IPS DF 19.7 (cell line): ENCODE measurements at regions not wholly inside any gene's neighbourhood (a gene's known extent, or its start where the extent isn't known, plus 50 kb on each side); places are given as distances from the start of the nearest gene placed in this dataset.

Source experiments
- DNase-seq: peaks from one replicate; pipeline ENCODE4 v3.0.0-alpha.2; 2013; ENCODE audit warnings: low read depth, low spot score

DNA sequence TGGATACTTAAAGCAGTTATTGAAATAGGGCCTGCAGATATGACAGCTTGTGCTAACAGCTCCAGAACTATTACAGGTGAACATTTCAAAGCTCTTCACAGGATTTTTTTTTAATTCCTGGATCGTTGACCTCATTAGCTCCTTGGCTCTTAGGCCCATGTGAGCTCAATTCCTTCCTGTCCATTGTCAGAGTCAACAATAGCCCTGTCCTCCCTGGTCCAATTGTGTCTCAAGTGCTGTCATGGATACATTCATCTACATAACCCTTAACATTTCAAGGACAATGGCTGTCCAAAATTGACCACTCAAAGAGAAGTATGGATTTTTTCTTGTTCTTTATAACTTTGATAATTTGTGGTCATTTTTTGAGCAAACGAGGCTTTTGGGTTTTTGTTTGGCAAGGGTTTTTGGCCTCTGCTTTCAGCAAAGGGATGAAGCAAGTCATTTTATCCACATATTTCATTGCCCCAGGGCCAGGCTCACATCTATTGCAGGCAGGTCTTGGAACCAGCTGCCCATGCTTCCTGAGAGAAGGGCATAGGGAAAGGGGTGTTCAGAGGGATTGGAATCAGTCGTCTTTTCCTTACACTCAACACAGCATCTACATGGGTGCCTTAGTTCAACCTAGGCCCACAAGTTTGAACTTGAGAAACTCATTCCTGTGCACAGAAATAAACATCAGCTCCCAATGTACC is 282.1 kb downstream of the TPBG start:
- DNase-seq: no peak

DNA sequence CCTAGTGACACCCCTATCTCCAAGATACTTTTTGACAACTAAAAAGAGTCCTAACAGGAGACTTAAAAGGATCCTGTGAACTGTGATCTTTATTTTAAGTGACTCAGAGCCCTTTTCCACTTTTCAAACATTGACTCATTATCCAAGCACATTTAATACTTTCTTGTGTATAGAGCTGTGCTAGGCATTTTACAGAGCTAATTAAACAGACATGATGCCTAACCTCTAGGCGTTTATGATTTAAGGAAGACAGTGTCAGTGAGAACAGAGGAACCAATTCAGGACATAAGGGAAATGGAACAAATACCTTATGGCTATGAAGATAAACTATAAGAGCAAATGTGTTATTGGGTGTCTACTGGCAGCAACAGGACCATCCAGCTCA is 282.6 kb downstream of the TPBG start:
- no peak for DNase-seq

- no peak for DNase-seq
Observed at GRCh38 chr6:82651845-82652335, 288.3 kb downstream of the TPBG start.

DNA sequence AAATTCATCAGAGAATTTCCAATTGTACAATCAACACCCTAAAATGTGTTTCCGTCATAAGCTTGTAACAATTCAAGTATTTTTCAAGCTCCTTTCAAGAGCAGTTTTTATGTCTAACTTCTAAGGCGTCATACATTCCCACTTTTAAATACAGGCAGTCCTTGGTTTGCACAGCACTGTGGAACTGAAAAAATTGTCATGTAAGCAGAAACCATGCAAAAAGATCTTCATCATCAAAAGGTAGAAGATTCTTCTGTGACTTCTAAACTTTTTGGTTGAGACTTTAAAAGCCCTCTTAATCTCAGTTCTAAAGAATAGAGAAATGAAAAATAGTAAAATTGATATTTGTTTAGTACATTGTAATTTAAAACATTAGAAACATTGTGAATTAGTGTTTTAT is 315.6 kb downstream of the TPBG start:
- no peak for DNase-seq

DNA sequence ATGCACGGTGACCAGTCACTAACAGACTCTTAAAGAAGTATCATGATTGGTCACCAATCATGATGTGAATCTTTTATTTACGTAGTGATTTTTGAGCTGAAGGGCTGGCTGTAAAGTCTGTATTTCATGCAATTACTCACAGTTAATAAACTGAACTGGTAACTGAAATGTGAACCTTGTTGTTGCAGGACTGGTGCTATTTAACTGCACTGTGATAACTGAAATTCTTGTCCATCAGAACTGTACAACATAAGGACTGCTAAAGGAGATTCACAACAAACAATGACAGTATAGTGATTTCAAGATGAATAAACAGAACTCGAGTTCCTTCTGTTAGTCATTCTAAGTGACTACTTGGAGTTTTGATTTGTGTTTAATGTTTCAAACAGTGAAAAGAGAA is 316.6 kb downstream of the TPBG start:
- DNase-seq: no peak

DNA sequence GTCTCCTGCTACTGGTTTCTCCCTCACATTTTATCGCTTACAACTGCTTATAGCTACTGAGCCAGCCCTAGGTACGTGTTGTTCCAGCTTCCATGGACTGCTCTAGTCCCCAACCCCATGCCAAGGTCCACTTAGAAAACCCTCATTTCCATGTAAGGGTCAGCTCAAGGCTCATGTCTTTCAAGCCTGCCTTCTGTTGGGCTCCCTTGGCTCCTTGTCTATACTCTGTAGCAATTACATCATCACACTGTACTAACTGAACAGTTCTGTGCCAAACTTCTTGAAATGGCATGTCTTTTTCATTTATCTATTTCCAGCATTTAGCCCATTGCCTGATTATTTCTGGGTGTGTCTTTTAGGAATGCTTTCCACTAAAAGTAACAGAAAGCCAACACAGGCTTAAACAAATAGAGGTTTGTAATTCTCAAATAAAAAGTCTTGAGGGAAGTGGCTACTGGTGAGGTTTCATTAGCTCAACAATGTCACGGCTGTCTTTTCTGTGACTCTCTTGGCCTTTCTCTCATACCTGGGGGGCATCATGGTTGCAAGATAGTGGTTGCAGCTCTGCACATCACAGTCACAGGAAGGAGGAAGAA is 317.6 kb downstream of the TPBG start:
- no peak for DNase-seq

- DNase-seq: no peak
Observed at GRCh38 chr6:82686719-82687118, 323.1 kb downstream of the TPBG start.

- DNase-seq: no peak
Observed at GRCh38 chr6:82687855-82688254, 324.2 kb downstream of the TPBG start.

DNA sequence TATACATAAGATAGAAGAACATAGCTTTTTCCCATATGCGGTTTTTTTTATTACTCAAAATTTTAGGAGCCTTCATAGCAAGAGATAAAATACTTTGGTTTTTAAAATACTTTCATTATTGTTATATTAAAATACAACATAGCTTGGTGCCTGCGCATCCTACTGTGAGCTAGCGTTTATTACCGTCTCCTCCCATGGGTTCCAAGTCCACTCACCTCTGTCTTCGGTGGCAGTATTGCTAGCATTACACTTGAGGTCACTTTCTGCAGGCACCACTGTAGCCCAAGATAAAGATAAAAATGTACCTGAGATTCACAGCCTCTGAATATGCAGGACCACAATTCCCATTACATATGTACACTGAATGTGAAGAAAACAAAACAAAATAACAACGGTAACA is 326.7 kb downstream of the TPBG start:
- no peak for DNase-seq

DNA sequence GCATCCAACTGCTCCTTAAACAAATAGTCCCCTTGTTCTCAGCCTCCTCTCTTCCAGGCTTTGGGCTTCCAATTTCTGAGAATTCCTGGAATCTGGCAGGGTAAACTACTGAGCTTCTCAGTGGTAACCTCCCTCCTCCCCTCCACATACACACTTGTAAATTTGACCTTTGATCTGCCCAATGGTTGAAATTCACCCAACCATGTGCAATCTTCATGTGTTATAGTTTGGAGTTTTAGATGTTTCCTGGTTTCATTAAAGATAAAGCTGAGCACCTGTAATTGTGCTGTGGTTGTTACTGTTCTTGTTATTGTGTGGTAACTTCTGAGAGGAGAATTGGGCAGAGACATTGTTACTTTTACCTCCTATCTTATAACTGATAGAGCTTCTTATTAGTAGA is 328.4 kb downstream of the TPBG start:
- DNase-seq: no peak

GRCh38 chr6:82693094-82693493 is 329.5 kb downstream of the TPBG start:
- no peak for DNase-seq

DNA sequence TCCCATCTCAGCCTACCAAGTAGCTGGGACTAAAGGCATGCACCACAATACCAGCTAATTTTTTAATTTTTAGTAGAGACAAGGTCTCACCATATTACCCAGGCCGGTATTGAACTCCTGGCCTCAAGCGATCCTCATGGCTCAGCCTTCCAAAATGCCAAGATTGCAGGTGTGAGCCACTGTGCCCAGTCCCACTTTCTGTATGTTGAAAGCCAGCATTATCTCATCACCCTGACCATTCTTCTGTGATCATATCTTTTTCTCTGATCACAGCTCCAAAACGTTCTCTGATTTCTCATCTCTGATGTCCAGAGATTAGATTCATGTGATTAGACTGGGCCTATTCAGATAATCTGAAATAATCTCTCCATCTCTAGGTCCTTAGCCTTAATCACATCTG is 337.7 kb downstream of the TPBG start:
- DNase-seq: no peak

- no peak for DNase-seq
Observed at GRCh38 chr6:82702574-82702973, 339.0 kb downstream of the TPBG start.

DNA sequence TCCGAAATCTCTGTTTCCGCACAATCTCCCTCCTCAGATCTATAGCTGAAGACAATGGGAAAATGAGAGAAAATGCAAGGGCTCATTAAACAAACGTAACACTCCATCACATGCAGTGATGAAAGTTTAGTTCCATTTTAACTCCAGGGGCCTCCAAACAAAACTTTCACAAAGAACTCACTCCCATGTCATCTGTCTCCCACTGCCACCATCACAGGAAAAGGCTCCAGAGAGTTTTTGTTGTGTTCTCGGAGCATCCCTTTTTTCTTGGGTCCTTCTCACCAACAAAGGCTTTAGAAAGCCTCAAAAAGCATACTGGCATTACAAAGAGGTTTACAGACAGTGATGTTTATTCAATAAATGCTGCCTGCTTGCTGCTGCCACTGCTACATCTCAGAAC is 339.6 kb downstream of the TPBG start:
- DNase-seq: no peak

DNA sequence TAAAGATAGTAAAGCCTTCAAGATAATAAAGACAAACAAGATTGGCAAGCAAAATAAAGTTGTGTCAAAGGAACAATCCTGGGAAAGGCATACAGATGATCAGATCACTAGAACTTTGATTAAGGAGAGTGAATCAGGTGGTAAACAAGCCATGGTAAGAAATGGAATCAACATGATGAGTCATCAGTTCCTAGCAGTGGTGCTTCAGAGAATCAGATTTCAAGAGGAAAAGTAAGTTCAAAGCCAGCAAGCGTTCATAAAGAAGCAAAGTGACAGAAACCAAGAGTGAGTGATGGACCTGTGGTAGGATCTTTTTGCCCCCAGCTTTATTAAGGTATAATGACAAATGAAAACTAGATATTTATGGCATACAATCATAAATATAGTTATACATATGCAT is 340.4 kb downstream of the TPBG start:
- DNase-seq: no peak

DNA sequence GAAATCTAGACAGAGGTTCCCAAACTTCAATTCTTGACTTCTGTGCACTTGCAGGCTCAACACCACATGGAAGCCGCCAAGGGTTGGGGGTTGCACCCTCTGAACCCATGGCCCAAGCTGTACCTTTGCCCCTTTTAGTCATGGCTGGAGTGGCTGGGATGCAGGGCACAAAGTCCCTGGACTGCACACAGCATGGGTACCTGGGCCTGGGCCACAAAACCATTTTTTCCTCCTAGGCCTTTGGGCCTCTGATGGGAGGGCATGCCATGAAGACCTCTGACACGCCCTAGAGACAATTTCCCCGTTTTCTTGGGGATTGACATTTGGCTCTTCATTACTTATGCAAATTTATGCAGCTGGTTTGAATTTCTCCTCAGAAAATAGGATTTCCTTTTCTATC is 342.0 kb downstream of the TPBG start:
- no peak for DNase-seq

- DNase-seq: no peak
Observed at GRCh38 chr6:82711105-82711827, 347.6 kb downstream of the TPBG start.

- DNase-seq: no peak
Observed at GRCh38 chr6:82711971-82712370, 348.4 kb downstream of the TPBG start.

- no peak for DNase-seq
Observed at GRCh38 chr6:82712389-82712788, 348.8 kb downstream of the TPBG start.

DNA sequence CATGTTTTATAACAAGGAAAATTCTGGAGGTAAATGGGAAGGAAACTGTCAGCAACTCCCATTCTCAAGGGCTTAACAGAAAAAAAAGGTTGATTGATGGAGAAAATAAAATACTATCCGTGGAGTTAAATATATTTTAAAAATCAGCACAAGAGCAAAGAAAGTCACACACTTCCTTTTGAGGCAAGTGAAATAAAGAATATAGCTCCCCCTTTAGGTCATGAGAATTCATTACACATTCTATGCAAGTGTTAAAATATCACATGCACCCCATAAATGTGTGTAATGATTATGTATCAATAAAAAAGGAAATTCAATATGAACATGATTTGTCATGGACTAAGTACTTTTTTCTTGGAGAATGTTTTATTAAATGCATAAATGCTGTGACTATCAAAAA is 349.2 kb downstream of the TPBG start:
- no peak for DNase-seq

- no peak for DNase-seq
Observed at GRCh38 chr6:82720992-82721391, 344.6 kb downstream of the UBE3D start.

DNA sequence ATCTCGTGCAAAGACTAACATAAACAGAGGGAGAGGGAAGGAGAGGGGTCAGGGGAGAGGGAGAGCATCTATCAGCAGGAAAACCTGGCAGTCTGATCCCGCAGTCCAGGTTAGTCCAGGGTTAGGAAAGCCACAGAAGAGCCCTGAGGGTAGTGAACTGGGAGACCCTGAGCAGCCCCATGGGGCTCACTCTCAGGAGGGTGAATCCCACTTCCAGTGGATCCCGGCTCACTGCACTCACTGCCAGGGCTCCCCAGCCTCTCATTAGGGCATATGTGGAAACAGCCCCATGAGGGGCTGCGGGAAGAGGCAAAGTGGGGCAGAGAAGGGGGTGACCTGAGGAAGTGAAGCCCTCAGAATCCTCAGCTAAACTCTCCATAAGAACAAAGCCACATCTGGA is 329.9 kb downstream of the UBE3D start:
- DNase-seq: no peak

GRCh38 chr6:82737965-82738364 is 327.7 kb downstream of the UBE3D start:
- DNase-seq: no peak
